Umbilical cord (tissue), 1 donor: ENCODE measurements at regions not wholly inside any gene's neighbourhood (a gene's known extent, or its start where the extent isn't known, plus 50 kb on each side); places are given as distances from the start of the nearest gene placed in this dataset.

Experiments
- DNase-seq: peaks from one replicate; pipeline ENCODE4 v3.0.0-alpha.2; 2015; ENCODE audit warnings: low spot score

DNA sequence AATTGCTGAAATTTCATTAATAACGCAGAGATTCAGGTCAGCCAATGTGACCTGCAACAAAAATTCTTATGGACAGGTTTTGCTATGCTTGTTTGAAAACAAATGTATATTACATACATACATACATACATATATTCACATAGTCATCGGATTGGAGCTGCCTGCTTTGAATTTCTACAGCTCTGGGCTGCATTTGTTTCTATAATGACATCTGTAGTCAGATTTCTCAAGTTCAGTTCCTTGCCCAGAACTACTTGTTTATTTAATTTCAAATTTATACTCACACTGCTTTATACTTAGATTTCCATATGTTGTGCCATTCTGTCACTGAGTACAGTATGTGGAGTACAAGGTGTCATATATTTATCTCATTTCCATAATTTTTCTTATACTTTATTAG is 2775.0 kb downstream of the PCDH9 start:
- no peak for DNase-seq

DNA sequence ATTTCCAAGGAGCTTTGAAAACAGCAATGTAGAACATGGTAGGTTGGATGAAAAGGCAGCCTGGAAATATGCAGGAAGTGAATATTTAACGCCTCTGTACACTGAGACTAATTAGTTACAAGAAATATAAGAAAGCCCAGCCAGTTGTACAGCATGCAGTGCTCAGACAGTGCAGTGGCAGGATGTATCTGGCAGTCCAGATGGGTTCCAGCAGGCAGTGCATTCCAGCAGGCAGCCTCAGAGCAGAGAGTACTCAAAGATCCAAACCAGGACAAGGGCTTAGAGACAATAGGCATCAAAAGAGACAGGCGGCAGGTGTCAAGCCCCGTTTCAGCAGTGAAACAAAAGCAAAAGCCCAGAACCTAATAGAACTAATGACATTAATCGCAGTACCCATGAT is 2776.3 kb downstream of the PCDH9 start:
- DNase-seq, result peak; percentile 21

DNA sequence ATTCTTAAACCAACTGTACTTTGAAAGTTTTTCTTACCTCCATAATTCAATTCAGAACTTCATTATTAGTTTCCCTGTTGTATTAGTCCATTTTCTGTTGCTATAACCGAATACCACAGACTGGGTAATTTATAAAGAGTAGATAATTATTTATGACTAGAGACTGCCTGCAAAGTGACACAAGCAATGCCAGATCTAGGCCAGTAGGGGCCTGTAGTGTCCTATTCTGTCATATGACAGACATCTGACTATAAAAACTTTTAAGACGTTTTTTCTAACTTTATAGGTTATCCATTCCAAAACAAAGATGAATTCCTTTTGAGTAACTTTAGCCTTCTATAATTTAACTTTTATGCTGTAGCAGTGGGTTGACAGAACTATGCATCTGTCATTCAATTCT is 2783.8 kb downstream of the PCDH9 start:
- DNase-seq, result no peak

DNA sequence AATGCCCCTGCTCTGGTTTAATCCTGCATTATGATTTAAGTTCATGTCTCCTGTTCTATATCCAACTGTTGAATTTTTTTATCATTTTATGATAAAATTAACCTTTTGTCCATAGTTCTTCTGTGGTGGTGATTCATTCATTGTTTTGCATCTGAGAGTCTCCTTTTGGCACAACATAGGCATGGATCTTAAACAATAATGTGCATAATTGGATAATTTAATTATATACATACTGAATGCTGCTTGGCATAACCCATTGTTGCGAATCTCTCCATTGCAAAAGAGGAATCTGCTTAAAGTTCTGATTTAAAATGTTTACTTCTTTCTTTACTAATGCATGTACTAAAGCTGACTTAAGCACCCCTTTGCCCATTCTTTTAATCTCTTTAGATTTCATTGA is 2788.4 kb downstream of the PCDH9 start:
- no peak for DNase-seq

DNA sequence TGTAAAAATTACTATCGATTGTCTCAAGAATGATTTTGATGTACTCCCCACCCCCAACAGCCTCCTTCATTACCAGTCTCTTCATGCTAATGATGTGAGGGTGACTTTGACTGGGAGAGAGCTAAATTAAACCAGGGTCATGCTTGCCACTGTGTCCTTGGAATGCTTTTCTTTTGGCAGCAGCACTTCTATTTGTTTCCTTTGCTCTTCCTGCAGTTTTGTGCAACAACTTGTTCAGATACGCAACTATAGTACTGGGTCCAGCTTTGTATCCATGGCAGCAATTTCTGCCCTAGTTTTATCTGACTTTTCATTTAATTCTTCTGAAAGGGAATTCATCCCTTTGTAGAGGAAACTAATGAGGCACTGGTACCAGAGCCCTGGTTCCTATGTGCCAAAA is 2792.1 kb downstream of the PCDH9 start:
- no peak for DNase-seq

DNA sequence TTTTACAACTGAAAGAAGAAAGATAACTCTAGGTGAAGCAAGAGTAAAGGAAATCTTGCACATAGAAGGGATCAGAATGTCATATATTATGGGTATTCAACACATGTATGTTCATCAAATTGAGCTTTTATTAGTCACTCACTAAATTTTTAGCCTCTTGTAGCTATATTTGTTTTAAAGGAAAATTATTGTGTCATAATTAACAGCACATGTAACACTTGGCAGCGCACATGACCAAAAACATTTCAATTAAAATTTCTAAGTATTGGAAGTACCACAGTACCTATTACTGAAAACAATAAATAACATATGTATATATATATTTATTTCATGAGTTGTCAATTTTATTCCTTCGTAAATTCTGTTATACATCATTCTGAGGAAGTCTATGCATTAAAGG is 2800.4 kb downstream of the PCDH9 start:
- no peak for DNase-seq

DNA sequence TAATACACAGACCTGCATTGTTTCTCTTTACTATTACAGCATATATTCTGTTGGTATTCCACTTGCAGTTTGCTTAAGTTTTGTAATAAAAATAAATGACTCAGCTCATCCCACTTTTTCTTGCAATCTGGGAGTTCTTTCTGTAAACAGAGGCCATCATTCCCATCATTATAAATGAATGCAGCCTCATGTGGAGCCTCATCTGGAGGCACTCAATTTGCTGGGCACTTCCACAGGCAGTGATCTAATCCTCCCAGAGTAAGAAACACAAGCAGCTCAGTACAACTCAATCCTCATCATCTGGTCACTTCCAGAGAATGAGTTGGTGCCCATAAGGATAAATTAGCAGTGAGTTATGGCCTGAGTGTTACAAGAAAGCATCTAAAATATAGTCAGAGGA is 2801.9 kb downstream of the PCDH9 start:
- no peak for DNase-seq

DNA sequence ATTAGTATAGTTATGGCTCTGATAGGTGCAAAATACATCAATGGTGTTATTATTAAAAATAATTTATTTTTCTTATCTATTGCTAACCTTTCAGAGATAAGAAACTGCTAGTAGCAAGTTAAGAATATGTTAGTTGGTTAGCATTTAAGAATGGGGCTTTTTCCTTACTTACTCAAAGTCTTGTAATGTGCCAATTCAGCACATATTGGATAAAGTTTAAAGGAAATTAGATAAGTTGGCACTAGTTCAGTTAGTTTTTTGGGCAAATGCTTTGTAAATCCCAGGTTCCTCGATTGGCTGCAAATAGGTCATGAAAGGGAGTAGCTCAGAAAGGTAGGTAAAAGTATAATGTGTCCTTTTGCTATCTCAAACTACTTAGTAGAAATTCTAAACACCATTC is 2806.7 kb downstream of the PCDH9 start:
- DNase-seq, result no peak

DNA sequence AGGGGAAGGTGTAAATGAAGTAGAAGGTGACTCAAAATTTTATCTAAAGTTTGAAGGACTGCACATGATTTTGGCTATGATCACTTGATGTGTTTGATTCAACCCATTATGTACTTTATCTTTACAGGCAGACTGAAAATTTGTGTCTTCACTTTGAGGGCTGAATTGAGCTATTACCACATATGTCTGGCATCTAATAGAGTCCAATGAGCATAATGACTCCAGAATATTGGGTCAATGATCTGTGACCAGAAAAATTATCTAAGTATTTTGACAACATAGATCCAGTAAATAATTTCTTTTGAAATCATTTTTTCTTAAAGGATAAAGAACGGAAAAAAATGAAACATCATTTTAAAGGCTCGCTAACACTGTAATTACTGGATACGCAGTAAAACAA is 2810.0 kb downstream of the PCDH9 start:
- no peak for DNase-seq

DNA sequence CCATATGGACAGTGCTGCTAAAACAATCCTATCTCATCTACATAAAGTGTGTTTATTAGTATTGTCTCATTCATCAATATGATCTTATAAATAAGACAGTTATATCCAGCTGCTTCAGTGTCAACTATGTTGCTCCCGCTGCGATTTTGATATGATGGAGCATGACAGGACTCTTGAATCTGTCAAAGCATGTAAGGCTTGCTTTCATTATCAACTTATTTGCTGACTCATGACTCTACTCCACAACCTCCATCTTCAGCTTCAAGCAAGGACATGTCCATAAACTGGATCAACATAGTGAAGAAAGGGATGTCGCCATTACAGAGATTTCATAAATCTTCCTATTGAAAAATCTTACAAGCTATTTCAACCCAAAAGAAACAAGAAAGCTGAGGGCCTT is 2812.6 kb downstream of the PCDH9 start:
- no peak for DNase-seq

DNA sequence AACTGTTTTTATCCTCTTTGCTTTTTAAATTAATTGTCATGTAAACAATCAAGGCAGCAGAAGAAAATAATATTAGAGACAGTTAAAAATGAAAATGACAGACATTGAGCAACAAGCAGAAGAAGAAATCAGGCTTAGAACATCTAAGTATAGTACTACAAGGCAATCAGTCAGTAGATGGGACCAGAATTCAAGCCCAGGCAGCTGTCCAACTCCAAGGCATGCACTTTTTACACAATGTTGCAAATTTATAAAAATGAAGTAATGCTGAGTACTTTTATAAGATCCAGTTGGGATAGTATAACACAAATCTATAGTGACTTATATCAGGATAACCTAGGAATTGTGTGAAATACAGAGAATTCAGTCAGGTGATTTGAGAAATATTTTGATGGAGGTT is 2815.8 kb downstream of the PCDH9 start:
- no peak for DNase-seq

DNA sequence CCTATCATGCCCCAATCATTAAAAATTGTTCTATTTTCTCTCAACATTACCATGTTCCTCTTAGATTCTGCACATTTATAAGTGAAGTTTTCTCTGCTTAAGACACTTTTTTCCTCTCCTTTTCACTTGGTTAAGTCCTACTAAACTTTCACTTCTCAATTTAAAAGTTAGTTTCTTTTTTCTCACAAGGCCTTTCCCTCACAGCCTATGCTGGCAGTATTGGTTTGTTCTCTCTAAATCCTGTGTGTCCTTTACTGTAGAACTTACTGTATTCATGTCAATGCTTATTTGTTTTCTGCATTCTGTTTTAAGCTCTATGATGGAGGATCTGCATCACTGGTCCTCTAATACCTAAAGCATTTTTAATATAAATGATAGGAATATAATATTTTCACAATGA is 2816.6 kb downstream of the PCDH9 start:
- DNase-seq, result no peak

DNA sequence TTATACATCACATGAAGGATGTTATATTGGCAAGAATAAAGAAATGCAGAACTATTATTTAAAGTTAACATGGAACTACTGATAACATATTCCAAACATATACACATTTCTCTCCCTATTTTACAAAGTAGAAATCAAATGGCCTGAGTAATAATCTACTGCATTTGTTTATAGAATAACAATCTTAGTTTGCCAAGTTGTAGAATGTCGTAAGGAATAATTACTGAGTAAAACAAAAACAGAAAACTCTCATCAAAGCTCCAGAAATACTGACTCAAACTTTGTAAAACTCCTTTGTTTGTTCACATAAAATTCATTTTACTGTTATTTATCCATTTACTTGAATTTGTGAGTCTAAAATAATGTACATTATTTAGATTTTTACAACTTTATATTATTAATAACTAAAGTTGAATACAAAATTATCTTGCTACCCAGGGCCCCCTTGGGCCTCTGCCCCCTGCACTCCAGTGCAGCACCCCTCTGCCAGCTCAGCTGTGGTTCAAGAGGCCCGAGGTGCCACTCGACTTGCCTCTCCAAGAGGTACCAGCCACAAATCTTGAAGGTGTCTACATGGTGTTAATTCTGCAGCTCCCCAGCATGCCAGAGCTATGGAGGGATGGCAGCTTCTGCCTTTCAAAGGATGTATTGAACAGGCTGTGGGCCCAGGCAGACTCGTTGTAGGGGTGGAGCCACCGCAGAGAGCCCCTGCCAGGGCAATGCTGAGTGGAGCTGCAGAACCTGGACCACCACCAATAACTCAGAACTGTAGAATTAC is 2819.7 kb downstream of the PCDH9 start:
- no peak for DNase-seq

DNA sequence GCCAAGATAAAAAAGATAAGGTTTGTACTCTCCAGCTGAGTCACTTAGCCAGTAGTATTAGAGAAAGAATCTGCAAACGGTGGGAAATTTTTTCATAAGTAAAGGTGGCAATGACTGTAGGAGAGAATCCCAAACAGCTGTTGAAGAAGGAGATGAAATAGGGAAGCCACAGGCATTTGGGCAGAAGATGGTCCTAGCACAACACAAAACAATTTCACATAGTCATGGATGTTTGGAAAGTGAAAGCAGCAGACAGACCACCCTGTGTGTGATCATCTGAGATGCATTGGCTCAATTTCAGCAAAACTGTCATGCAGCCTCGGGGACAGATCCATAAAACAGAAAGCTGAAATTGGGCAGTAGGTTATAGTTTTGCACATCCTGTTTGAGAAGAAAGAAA is 2832.4 kb downstream of the PCDH9 start:
- DNase-seq, result peak; percentile 5

DNA sequence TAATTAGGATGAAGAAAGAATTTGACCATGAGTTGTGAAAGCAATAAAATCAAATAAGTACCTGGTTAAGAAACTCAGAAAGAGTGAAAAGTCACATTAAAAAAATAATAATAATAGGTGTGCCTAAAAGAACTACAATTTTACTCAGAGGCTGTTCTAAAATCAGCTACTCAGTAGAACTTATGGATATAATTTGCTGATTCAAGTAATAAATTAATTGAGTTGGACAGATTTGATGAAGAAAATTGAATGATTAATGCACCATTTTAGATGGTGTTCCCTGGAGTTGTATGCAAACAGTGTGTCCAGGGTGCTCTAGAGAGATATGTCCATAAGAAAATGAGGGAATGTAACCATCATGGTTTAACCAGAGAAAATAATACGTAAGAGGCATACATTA is 2852.5 kb downstream of the PCDH9 start:
- no peak for DNase-seq

DNA sequence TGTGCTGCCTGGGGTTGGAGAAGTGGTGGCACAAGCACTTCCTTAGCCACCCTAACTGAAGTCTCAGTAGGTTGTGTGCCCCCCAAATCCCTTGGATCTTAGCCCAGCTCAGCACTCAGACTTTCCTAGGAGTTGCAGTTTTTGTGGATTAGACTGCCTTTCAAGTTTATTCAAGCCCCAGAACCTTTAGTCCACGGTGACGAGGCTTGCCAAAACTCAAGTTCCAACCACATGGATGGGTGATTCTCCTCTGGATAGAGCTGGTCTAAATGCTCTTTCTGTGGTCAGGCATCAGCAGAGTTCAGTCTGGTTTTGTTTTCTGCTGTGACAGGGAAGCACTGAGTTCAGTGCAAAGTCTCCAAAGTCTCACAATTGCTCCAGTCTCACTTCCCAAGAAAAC is 2858.7 kb downstream of the PCDH9 start:
- DNase-seq, result no peak

DNA sequence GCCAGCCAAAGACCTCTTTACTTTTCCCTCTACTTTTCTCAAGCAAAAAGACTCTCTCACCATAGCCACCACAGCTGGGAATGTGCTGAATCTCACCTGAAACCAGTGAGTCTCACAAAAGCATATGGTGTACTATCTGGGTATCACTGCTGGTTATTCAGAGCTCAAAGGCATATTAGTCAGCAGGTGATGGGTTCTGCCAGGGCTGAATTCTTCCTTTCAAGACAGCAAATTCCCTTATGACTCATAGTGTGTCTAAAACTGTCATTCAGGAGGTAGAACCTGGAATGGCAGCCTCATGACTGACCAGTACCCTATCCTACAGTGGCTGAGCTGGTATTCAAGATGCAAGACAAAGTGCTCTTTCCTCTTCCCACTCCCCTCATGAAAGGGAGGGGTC is 2859.1 kb downstream of the PCDH9 start:
- no peak for DNase-seq

DNA sequence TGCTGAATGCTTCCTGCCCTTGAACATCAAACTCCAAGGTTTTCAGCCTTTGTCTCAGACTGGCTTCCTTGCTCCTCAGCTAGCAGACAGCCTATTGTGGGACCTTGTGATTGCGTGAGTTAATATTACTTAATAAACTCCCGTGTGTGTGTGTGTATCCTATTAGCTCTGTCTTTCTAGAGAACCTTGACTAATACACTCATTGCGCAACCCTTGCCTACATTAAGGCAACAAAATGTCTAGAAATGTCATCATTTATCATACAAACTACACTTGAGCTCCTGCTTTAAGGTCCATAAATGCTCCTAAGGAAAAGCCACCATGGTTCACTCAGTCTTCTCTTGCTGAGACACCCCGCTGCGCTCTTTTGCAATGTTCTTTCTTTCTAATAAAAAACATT is 2861.0 kb downstream of the PCDH9 start:
- no peak for DNase-seq

DNA sequence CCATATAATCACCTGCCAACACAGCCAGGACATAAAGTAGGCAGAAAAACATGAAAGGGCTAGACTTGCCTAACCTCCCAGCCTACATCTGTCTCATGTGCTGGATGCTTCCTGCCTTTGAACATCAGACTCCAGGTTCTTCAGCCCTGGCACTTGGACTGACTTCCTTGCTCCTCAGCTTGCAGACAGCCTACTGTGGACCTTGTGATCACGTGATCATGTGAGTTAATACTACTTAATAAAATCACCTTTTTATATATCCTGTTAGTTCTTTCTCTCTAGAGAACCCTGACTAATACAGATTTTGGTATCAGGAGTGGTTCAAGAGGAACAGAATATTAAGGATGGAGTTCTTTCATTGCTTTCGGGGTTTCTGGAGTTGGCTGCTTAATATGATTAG is 2867.6 kb downstream of the PCDH9 start:
- DNase-seq, result no peak

DNA sequence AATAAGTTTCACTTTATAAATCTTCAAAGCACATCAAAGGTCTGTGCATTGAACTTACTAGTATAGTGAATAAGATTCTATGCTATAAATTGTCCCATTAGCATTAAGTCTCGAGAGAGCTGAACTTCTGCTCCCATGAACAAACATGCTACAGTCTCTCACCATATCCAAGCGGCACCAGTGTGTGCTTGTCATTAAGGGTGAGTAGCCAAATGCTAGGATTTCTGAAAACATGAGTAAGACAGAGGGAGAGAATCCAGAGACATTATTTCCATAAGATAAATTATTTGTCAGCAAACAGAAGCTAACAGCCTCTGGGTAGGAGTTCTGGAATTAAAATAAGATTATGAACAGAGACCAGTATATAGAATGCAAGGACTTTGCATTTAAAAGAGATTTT is 2882.5 kb downstream of the PCDH9 start:
- DNase-seq, result peak; percentile 12

DNA sequence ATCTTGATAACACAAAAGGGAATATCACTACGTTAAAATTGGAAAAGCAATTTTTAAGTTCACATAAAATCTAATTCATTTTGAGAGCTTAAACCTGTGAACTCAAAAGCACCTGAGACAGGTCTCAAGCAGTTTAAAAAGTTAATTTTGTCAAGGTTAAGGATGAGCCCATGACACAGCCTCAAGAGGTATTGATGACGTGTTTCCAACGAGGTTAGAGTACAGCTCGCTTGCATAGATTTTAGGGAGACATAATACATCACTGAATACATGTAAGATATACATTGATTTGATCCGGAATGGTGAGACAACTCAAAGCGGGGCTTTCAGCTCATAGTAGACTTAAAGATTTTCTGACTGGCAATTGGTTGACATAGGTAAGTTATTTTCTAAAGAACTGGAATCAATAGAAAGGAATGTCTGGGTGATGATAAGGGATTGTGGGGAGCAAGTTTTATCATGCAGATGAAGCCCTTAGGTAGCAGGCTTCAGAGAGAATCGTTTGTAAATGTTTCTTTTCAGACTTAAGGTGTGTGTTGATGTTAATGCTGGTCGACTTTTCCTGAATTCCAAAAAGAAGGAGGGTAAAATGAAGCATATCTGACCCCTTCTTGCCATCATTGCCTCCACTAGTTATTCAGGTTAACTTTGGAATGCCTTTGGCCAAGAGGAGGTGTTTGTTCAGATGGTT is 2890.6 kb downstream of the PCDH9 start:
- DNase-seq, result no peak

DNA sequence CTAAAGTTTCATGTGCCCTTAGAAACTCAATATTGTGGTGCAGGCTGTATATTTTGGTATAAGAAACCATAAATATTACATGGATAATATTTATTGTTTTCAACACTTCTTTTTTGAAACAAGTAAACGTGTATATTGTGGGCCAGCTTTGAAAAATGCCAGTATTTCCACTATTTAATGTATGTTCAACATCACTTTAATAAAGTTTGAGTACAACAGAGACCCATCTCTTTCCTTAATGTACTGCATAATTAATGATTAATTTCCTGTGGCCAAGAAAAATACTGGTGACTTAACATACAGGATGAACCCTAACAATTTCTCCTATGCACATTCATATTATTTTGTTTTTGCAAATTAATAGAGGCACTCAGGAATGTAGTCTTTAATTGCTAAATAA is 2891.5 kb downstream of the PCDH9 start:
- no peak for DNase-seq

DNA sequence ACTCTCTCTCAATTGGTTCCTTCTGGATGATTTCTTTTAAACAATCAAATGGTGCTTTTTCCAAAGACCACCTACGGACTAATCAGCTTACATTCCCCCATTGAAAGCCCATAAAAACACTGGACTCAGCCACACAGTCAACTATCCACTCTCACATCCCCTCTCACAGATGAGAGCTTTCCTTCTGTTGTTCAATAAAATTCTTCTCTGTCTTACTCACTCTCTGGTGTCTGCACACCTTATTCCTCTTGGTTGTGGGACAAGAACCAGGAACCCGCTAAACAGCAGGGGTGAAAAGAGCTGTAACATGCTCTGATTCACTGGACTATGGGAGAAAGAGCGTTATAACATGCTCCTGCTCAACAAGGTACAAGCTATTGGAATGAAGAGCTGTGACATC is 2896.2 kb downstream of the PCDH9 start:
- DNase-seq, result no peak

DNA sequence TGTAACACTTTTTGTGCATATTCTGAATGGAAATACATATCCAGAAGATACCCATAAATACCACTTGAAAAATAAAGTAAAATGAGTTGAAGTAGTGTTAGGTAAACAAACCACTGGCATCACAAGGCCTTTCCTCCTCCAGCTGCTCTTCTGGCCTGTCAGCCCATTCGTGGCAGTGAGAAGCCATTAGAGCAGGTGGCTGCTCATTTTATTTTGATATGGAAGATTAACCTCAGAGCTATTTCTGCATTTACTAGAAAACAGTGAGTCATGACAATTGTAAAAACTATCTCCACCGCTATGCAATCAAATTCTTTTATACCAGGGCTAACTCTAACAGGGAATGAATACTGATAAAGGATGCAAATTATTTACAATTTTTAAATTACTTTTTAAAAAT is 2898.1 kb downstream of the PCDH9 start:
- DNase-seq, result no peak
